GM10248 (cell line): ENCODE measurements at regions not wholly inside any gene's neighbourhood (a gene's known extent, or its start where the extent isn't known, plus 50 kb on each side); places are given as distances from the start of the nearest gene placed in this dataset.

Experiments
- CTCF ChIA-PET: fragments of 300-600 bp; sonication (Branson Sonifier 250); formaldehyde crosslinking; extraction: SDS; loops from one replicate; lab custom pipeline; 2021; ENCODE audit warnings: antibody characterized with exemption; lab: Yijun Ruan, JAX
- POLR2A ChIA-PET: fragments of 350-650 bp; sonication (Branson Sonifier 250); formaldehyde crosslinking; extraction: SDS; loops from one replicate; lab custom pipeline; 2020; ENCODE audit warnings: antibody characterized with exemption; lab: Yijun Ruan, JAX
- DNase-seq: peaks from one replicate; pipeline ENCODE4 v3.0.0; 2012; ENCODE audit errors: extremely low spot score
- CTCF ChIP-seq: IDR thresholded peaks from 2 replicates; pipeline ENCODE4 v1.5.1; 2012; ENCODE audit warnings: mild to moderate bottlenecking, low read depth; ENCODE audit errors: extremely low read depth, missing control alignments, control extremely low read depth

GRCh38 chr11:109237636-109238035 is 184.4 kb upstream of the C11orf87 start:
- POLR2A ChIA-PET: no interaction called here

GRCh38 chr11:109241988-109242536 is 179.9 kb upstream of the C11orf87 start:
- CTCF ChIA-PET: no interaction called here
- no peak for TF ChIP-seq CTCF
- no peak for DNase-seq
- POLR2A ChIA-PET: no interaction called here

More at GRCh38 chr11:109237636-109238035, 184.4 kb upstream of the C11orf87 start:
- DNase-seq: no peak
- CTCF ChIA-PET: no interaction called here
- TF ChIP-seq CTCF: no peak

GRCh38 chr11:109247071-109247470 is 174.9 kb upstream of the C11orf87 start:
- ChIA-PET POLR2A (no interaction called here), CTCF (no interaction called here)
- TF ChIP-seq CTCF: no peak
- DNase-seq: no peak

GRCh38 chr11:109249597-109249996 is 172.4 kb upstream of the C11orf87 start:
- no peak for TF ChIP-seq CTCF
- CTCF ChIA-PET: interaction anchor here (1.3 kb wide), 2 partner anchors 14 to 41 kb away, joined by 3 read pairs; no protein-coding TSS in a partner anchor
- POLR2A ChIA-PET: no interaction called here
- DNase-seq: no peak

- ChIA-PET POLR2A (no interaction called here), CTCF (no interaction called here)
- no peak for TF ChIP-seq CTCF
- DNase-seq: no peak
Observed at GRCh38 chr11:109251230-109251629, 170.8 kb upstream of the C11orf87 start.

GRCh38 chr11:109264128-109264527 is 157.9 kb upstream of the C11orf87 start:
- no peak for TF ChIP-seq CTCF
- CTCF ChIA-PET: interaction anchor here (0.8 kb wide), 1 partner anchor 14 kb away, joined by 3 read pairs; no protein-coding TSS in a partner anchor
- DNase-seq: no peak
- POLR2A ChIA-PET: no interaction called here
